ENCODE measurements at regions not wholly inside any gene's neighbourhood (a gene's known extent, or its start where the extent isn't known, plus 50 kb on each side); places are given as distances from the start of the nearest gene placed in this dataset.

DNA sequence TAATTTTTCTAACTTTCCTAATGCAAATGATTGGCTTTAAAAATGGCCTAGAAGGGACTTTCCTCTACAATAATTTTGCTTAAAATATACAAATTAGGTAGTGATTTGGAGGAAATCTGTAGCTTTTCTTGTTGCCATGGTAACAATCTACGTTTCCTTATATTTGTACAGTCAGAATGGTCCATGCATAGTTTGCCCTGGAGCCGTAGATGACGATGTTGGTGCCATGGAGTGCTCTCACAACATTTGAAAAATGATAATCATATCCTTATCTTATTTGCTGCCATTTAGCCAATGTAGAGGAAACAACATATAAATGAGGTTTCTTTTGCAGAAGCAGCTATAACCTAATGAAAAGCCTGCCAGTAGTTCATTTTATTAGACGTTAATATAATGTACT is 89.0 kb upstream of the NMU start:
- CTCF ChIA-PET (ENCODE audit: unreplicated experiment), result no interaction called here
- H3K4me2 ChIP-seq (ENCODE audit: low read length), result no peak overlapping the region

GRCh38 chr4:55727746-55728145 is 91.6 kb upstream of the NMU start:
- no peaks in the 10 kb centered on the region for H4K20me1 ChIP-seq (ENCODE audit: insufficient read depth, low read length)
- H3K9me2 ChIP-seq (ENCODE audit: insufficient read depth, low read length), result no peaks in the 10 kb centered on the region
- no peak for TF ChIP-seq EZH2phosphoT487 (IDR thresholded peaks at IDR 0.05; ENCODE audit: borderline replicate concordance, low read depth, low read length)
- no peak for TF ChIP-seq CTCF (conservative IDR thresholded peaks at IDR 0.05; ENCODE audit: low read length)
- H3K9me3 ChIP-seq (ENCODE audit: low read length), result no peaks in the 10 kb centered on the region
- no peak overlapping the region for H3K27ac ChIP-seq (ENCODE audit: low read depth, low read length, poor library complexity, severe bottlenecking)
- no TSS peak for BruUV-seq (replicated peaks)
- ChIA-PET POLR2A (interaction anchor here (0.6 kb wide), 1 partner anchor 859 kb away, joined by 3 read pairs; no protein-coding TSS in a partner anchor), CTCF (ENCODE audit: unreplicated experiment) (no interaction called here)
- no peaks in the 10 kb centered on the region for H3K79me2 ChIP-seq (ENCODE audit: insufficient read depth, low read depth, low read length)
- H3K4me2 ChIP-seq (ENCODE audit: low read length), result no peak overlapping the region
- intact Hi-C loops (cut with micrococcal nuclease; ENCODE audit: unreplicated experiment), result no loop called here
- DNase-seq (ENCODE audit: low spot score), result no peak
- H3K4me1 ChIP-seq (ENCODE audit: insufficient read depth, low read length, poor library complexity, severe bottlenecking), result no peaks in the 10 kb centered on the region
- H2AFZ ChIP-seq (ENCODE audit: low read length), result no peak overlapping the region
- H3K4me3 ChIP-seq (ENCODE audit: low read depth, low read length, poor library complexity, severe bottlenecking), result no peak overlapping the region
- H3K36me3 ChIP-seq (ENCODE audit: insufficient read depth, low read length), result no peaks in the 10 kb centered on the region

More for the DNA sequence above, 89.0 kb upstream of the NMU start:
- Histone ChIP-seq H2AFZ (ENCODE audit: low read length) (no peak overlapping the region), H3K36me3 (ENCODE audit: insufficient read depth, low read length) (no peaks in the 10 kb centered on the region), H3K4me3 (ENCODE audit: low read depth, low read length, poor library complexity, severe bottlenecking) (no peak overlapping the region), H3K79me2 (ENCODE audit: insufficient read depth, low read depth, low read length) (no peaks in the 10 kb centered on the region), H3K9me3 (ENCODE audit: low read length) (no peaks in the 10 kb centered on the region), H3K9me2 (ENCODE audit: insufficient read depth, low read length) (no peaks in the 10 kb centered on the region), H3K27ac (ENCODE audit: low read depth, low read length, poor library complexity, severe bottlenecking) (no peak overlapping the region), H3K4me1 (ENCODE audit: insufficient read depth, low read length, poor library complexity, severe bottlenecking) (no peaks in the 10 kb centered on the region), H4K20me1 (ENCODE audit: insufficient read depth, low read length) (no peaks in the 10 kb centered on the region)
- no peak for TF ChIP-seq CTCF (conservative IDR thresholded peaks at IDR 0.05; ENCODE audit: low read length)
- no peak for TF ChIP-seq EZH2phosphoT487 (IDR thresholded peaks at IDR 0.05; ENCODE audit: borderline replicate concordance, low read depth, low read length)
- no TSS peak for BruUV-seq (replicated peaks)
- no peak for DNase-seq (ENCODE audit: low spot score)
- intact Hi-C loops (cut with micrococcal nuclease; ENCODE audit: unreplicated experiment), result no loop called here
- POLR2A ChIA-PET, result interaction anchor here (0.6 to 0.7 kb wide), 2 partner anchors 534 to 1318 kb away, joined by 3 to 4 read pairs; no protein-coding TSS in a partner anchor

GRCh38 chr4:55729351-55730279 is 90.0 kb upstream of the EXOC1L start:
- H3K36me3 ChIP-seq (ENCODE audit: insufficient read depth, low read length), result no peaks in the 10 kb centered on the region
- H3K9me3 ChIP-seq (ENCODE audit: low read length), result no peaks in the 10 kb centered on the region
- H4K20me1 ChIP-seq (ENCODE audit: insufficient read depth, low read length), result no peaks in the 10 kb centered on the region
- no peak for DNase-seq (ENCODE audit: low spot score)
- no peaks in the 10 kb centered on the region for H3K9me2 ChIP-seq (ENCODE audit: insufficient read depth, low read length)
- intact Hi-C loops (cut with micrococcal nuclease; ENCODE audit: unreplicated experiment), result loop anchor here (10.0 kb wide), 2 partner anchors 385 to 545 kb away; partner anchors contain the start of gene SRD5A3
- no peak overlapping the region for H3K4me3 ChIP-seq (ENCODE audit: low read depth, low read length, poor library complexity, severe bottlenecking)
- no peak overlapping the region for H3K4me2 ChIP-seq (ENCODE audit: low read length)
- no peaks in the 10 kb centered on the region for H3K4me1 ChIP-seq (ENCODE audit: insufficient read depth, low read length, poor library complexity, severe bottlenecking)
- H2AFZ ChIP-seq (ENCODE audit: low read length), result no peak overlapping the region
- TF ChIP-seq CTCF (conservative IDR thresholded peaks at IDR 0.05; ENCODE audit: low read length) (no peak), EZH2phosphoT487 (IDR thresholded peaks at IDR 0.05; ENCODE audit: borderline replicate concordance, low read depth, low read length) (no peak)
- no peak overlapping the region for H3K27ac ChIP-seq (ENCODE audit: low read depth, low read length, poor library complexity, severe bottlenecking)
- CTCF ChIA-PET (ENCODE audit: unreplicated experiment), result no interaction called here
- POLR2A ChIA-PET, result no interaction called here
- H3K79me2 ChIP-seq (ENCODE audit: insufficient read depth, low read depth, low read length), result no peaks in the 10 kb centered on the region
- no TSS peak for BruUV-seq (replicated peaks)

Measured in OCI-LY7 (cell line).